ENCODE measurements at regions not wholly inside any gene's neighbourhood (a gene's known extent, or its start where the extent isn't known, plus 50 kb on each side); places are given as distances from the start of the nearest gene placed in this dataset.

GRCh38 chr1:60152891-60153290, 79.3 kb upstream of the C1orf87 start:
- no peak overlapping the region for H3K27ac ChIP-seq (ENCODE audit: low read length, poor library complexity, severe bottlenecking)
- 61% methylated on average over 1 of the region's 2 CpGs for WGBS

GRCh38 chr1:60151311-60151710, 77.7 kb upstream of the C1orf87 start:
- Histone ChIP-seq H2BK120ac (ENCODE audit: low read depth, low read length) (no peak overlapping the region), H3K4ac (ENCODE audit: low read depth in 1 of 2, low read length in 2 of 2) (no peak overlapping the region), H3K4me1 (ENCODE audit: control insufficient read depth, insufficient read depth, low read depth, low read length) (no peaks in the 10 kb centered on the region), H4K8ac (ENCODE audit: low read length) (no peak overlapping the region), H2BK12ac (ENCODE audit: low read length in 2 of 2) (no peak overlapping the region), H2AFZ (ENCODE audit: low read depth, low read length) (no peak overlapping the region), H3K23ac (ENCODE audit: low read length in 2 of 2) (no peak overlapping the region), H3K4me2 (ENCODE audit: low read length, poor library complexity, severe bottlenecking) (no peak overlapping the region), H3K27me3 (ENCODE audit: control insufficient read depth in 1 of 2, insufficient read depth in 1 of 2, low read length in 2 of 2) (no peaks in the 10 kb centered on the region), H2AK5ac (ENCODE audit: low read length, severe bottlenecking) (no peak overlapping the region), H3K27ac (ENCODE audit: low read length, poor library complexity, severe bottlenecking) (no peak overlapping the region), H3K79me1 (replicated peaks; ENCODE audit: low read length, poor library complexity, severe bottlenecking) (no peaks in the 10 kb centered on the region), H2BK5ac (ENCODE audit: low read depth, low read length, poor library complexity, severe bottlenecking) (no peak overlapping the region), H3K9ac (ENCODE audit: low read length) (no peak overlapping the region), H3K14ac (ENCODE audit: low read length in 2 of 2) (no peak overlapping the region), H2BK15ac (ENCODE audit: low read depth, poor library complexity, severe bottlenecking) (no peak overlapping the region), H3K18ac (ENCODE audit: low read depth in 1 of 2, low read length in 2 of 2) (no peak overlapping the region), H4K91ac (ENCODE audit: low read length) (no peak overlapping the region), H3K4me3 (ENCODE audit: insufficient read depth in 1 of 2, low read depth in 1 of 2, low read length in 2 of 2) (no peak overlapping the region), H3K36me3 (ENCODE audit: control insufficient read depth in 1 of 2, insufficient read depth in 2 of 2, low read depth in 1 of 2, low read length in 2 of 2) (no peaks in the 10 kb centered on the region), H3K9me3 (ENCODE audit: control insufficient read depth, low read length) (no peaks in the 10 kb centered on the region)
- DNase-seq: no peak
- 75% methylated on average over 2 of the region's 3 CpGs for WGBS

More at GRCh38 chr1:60152891-60153290, 79.3 kb upstream of the C1orf87 start:
- Histone ChIP-seq H3K27me3 (ENCODE audit: control insufficient read depth in 1 of 2, insufficient read depth in 1 of 2, low read length in 2 of 2) (no peaks in the 10 kb centered on the region), H2BK12ac (ENCODE audit: low read length in 2 of 2) (no peak overlapping the region), H2AK5ac (ENCODE audit: low read length, severe bottlenecking) (no peak overlapping the region), H2AFZ (ENCODE audit: low read depth, low read length) (no peak overlapping the region), H3K14ac (ENCODE audit: low read length in 2 of 2) (no peak overlapping the region), H2BK120ac (ENCODE audit: low read depth, low read length) (no peak overlapping the region), H2BK15ac (ENCODE audit: low read depth, poor library complexity, severe bottlenecking) (no peak overlapping the region), H3K18ac (ENCODE audit: low read depth in 1 of 2, low read length in 2 of 2) (no peak overlapping the region), H4K8ac (ENCODE audit: low read length) (no peak overlapping the region), H2BK5ac (ENCODE audit: low read depth, low read length, poor library complexity, severe bottlenecking) (no peak overlapping the region), H3K4me2 (ENCODE audit: low read length, poor library complexity, severe bottlenecking) (no peak overlapping the region), H3K4me1 (ENCODE audit: control insufficient read depth, insufficient read depth, low read depth, low read length) (no peaks in the 10 kb centered on the region), H4K91ac (ENCODE audit: low read length) (no peak overlapping the region), H3K9ac (ENCODE audit: low read length) (no peak overlapping the region), H3K9me3 (ENCODE audit: control insufficient read depth, low read length) (no peaks in the 10 kb centered on the region), H3K4me3 (ENCODE audit: insufficient read depth in 1 of 2, low read depth in 1 of 2, low read length in 2 of 2) (no peak overlapping the region), H3K23ac (ENCODE audit: low read length in 2 of 2) (no peak overlapping the region), H3K4ac (ENCODE audit: low read depth in 1 of 2, low read length in 2 of 2) (no peak overlapping the region), H3K79me1 (replicated peaks; ENCODE audit: low read length, poor library complexity, severe bottlenecking) (no peaks in the 10 kb centered on the region), H3K36me3 (ENCODE audit: control insufficient read depth in 1 of 2, insufficient read depth in 2 of 2, low read depth in 1 of 2, low read length in 2 of 2) (no peaks in the 10 kb centered on the region)
- DNase-seq: no peak

- H3K9ac ChIP-seq (ENCODE audit: low read length): no peak overlapping the region
- H3K4me2 ChIP-seq (ENCODE audit: low read length, poor library complexity, severe bottlenecking): no peak overlapping the region
- H3K4ac ChIP-seq (ENCODE audit: low read depth in 1 of 2, low read length in 2 of 2): no peak overlapping the region
- H3K27me3 ChIP-seq (ENCODE audit: control insufficient read depth in 1 of 2, insufficient read depth in 1 of 2, low read length in 2 of 2): no peaks in the 10 kb centered on the region
- H3K23ac ChIP-seq (ENCODE audit: low read length in 2 of 2): no peak overlapping the region
- H2BK5ac ChIP-seq (ENCODE audit: low read depth, low read length, poor library complexity, severe bottlenecking): no peak overlapping the region
- H2AFZ ChIP-seq (ENCODE audit: low read depth, low read length): no peak overlapping the region
- no peak overlapping the region for H3K27ac ChIP-seq (ENCODE audit: low read length, poor library complexity, severe bottlenecking)
- H3K18ac ChIP-seq (ENCODE audit: low read depth in 1 of 2, low read length in 2 of 2): no peak overlapping the region
- no peak overlapping the region for H2BK15ac ChIP-seq (ENCODE audit: low read depth, poor library complexity, severe bottlenecking)
- H2BK120ac ChIP-seq (ENCODE audit: low read depth, low read length): no peak overlapping the region
- no peaks in the 10 kb centered on the region for H3K36me3 ChIP-seq (ENCODE audit: control insufficient read depth in 1 of 2, insufficient read depth in 2 of 2, low read depth in 1 of 2, low read length in 2 of 2)
- no peaks in the 10 kb centered on the region for H3K4me1 ChIP-seq (ENCODE audit: control insufficient read depth, insufficient read depth, low read depth, low read length)
- no peak overlapping the region for H3K14ac ChIP-seq (ENCODE audit: low read length in 2 of 2)
- DNase-seq: no peak
- no peak overlapping the region for H4K91ac ChIP-seq (ENCODE audit: low read length)
- H3K79me1 ChIP-seq (replicated peaks; ENCODE audit: low read length, poor library complexity, severe bottlenecking): no peaks in the 10 kb centered on the region
- H4K8ac ChIP-seq (ENCODE audit: low read length): no peak overlapping the region
- H3K9me3 ChIP-seq (ENCODE audit: control insufficient read depth, low read length): no peaks in the 10 kb centered on the region
- H3K4me3 ChIP-seq (ENCODE audit: insufficient read depth in 1 of 2, low read depth in 1 of 2, low read length in 2 of 2): no peak overlapping the region
- WGBS: 61% methylated on average over 2 of the region's 2 CpGs
- no peak overlapping the region for H2AK5ac ChIP-seq (ENCODE audit: low read length, severe bottlenecking)
- no peak overlapping the region for H2BK12ac ChIP-seq (ENCODE audit: low read length in 2 of 2)
Observed at GRCh38 chr1:60149251-60149650, 75.7 kb upstream of the C1orf87 start.

GRCh38 chr1:60146884-60147283, 73.3 kb upstream of the C1orf87 start:
- Histone ChIP-seq H4K91ac (ENCODE audit: low read length) (no peak overlapping the region), H2AK5ac (ENCODE audit: low read length, severe bottlenecking) (no peak overlapping the region), H3K79me1 (replicated peaks; ENCODE audit: low read length, poor library complexity, severe bottlenecking) (no peaks in the 10 kb centered on the region), H2BK12ac (ENCODE audit: low read length in 2 of 2) (no peak overlapping the region), H3K4me1 (ENCODE audit: control insufficient read depth, insufficient read depth, low read depth, low read length) (no peaks in the 10 kb centered on the region), H3K4me2 (ENCODE audit: low read length, poor library complexity, severe bottlenecking) (no peak overlapping the region), H2BK120ac (ENCODE audit: low read depth, low read length) (no peak overlapping the region), H3K23ac (ENCODE audit: low read length in 2 of 2) (no peak overlapping the region), H3K9ac (ENCODE audit: low read length) (no peak overlapping the region), H3K4me3 (ENCODE audit: insufficient read depth in 1 of 2, low read depth in 1 of 2, low read length in 2 of 2) (no peak overlapping the region), H3K18ac (ENCODE audit: low read depth in 1 of 2, low read length in 2 of 2) (no peak overlapping the region), H2AFZ (ENCODE audit: low read depth, low read length) (no peak overlapping the region), H3K27me3 (ENCODE audit: control insufficient read depth in 1 of 2, insufficient read depth in 1 of 2, low read length in 2 of 2) (no peaks in the 10 kb centered on the region), H3K36me3 (ENCODE audit: control insufficient read depth in 1 of 2, insufficient read depth in 2 of 2, low read depth in 1 of 2, low read length in 2 of 2) (no peaks in the 10 kb centered on the region), H2BK5ac (ENCODE audit: low read depth, low read length, poor library complexity, severe bottlenecking) (no peak overlapping the region), H3K14ac (ENCODE audit: low read length in 2 of 2) (no peak overlapping the region), H3K9me3 (ENCODE audit: control insufficient read depth, low read length) (no peaks in the 10 kb centered on the region), H3K4ac (ENCODE audit: low read depth in 1 of 2, low read length in 2 of 2) (no peak overlapping the region), H4K8ac (ENCODE audit: low read length) (no peak overlapping the region), H3K27ac (ENCODE audit: low read length, poor library complexity, severe bottlenecking) (no peak overlapping the region), H2BK15ac (ENCODE audit: low read depth, poor library complexity, severe bottlenecking) (no peak overlapping the region)
- DNase-seq: no peak
- WGBS: 38% methylated on average over 1 of the region's 1 CpG
